ENCODE measurements at regions not wholly inside any gene's neighbourhood (a gene's known extent, or its start where the extent isn't known, plus 50 kb on each side); places are given as distances from the start of the nearest gene placed in this dataset.

GRCh38 chr3:88632226-88632625 is 475.2 kb upstream of the EPHA3 start:
- TF ChIP-seq POLR2A (IDR thresholded peaks at IDR 0.05), result no peak
- TF ChIP-seq, protein P1, sequence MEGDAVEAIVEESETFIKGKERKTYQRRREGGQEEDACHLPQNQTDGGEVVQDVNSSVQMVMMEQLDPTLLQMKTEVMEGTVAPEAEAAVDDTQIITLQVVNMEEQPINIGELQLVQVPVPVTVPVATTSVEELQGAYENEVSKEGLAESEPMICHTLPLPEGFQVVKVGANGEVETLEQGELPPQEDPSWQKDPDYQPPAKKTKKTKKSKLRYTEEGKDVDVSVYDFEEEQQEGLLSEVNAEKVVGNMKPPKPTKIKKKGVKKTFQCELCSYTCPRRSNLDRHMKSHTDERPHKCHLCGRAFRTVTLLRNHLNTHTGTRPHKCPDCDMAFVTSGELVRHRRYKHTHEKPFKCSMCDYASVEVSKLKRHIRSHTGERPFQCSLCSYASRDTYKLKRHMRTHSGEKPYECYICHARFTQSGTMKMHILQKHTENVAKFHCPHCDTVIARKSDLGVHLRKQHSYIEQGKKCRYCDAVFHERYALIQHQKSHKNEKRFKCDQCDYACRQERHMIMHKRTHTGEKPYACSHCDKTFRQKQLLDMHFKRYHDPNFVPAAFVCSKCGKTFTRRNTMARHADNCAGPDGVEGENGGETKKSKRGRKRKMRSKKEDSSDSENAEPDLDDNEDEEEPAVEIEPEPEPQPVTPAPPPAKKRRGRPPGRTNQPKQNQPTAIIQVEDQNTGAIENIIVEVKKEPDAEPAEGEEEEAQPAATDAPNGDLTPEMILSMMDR (IDR thresholded peaks at IDR 0.05), result no peak

Measured in uterus (tissue), 2 donors.